HG03571 (cell line): ENCODE measurements at regions not wholly inside any gene's neighbourhood (a gene's known extent, or its start where the extent isn't known, plus 50 kb on each side); places are given as distances from the start of the nearest gene placed in this dataset.
"Not testable (repeated sequence)": the region's sequence is repeated elsewhere in the genome, so short reads cannot be mapped to it uniquely, and the experiment has no call there.

Source experiments
- ATAC-seq: cut with Tn5 transposase; IDR thresholded peaks from one replicate; pipeline ENCODE4 v1.9.1; 2021; ENCODE audit not compliant: unreplicated experiment

- no peak for ATAC-seq
Measured at GRCh38 chr6:81909981-81910900, 157.8 kb upstream of the TENT5A start.

GRCh38 chr6:81909162-81909561 lies 156.7 kb upstream of the TENT5A start:
- no peak for ATAC-seq

GRCh38 chr6:81906709-81907204 lies 154.3 kb upstream of the TENT5A start:
- ATAC-seq: no peak

- ATAC-seq: no peak
Measured at GRCh38 chr6:81906041-81906440, 153.6 kb upstream of the TENT5A start.

- ATAC-seq: no peak
Measured at GRCh38 chr6:81901551-81901966, 149.1 kb upstream of the TENT5A start.

GRCh38 chr6:81900616-81901015 lies 148.1 kb upstream of the TENT5A start:
- no peak for ATAC-seq

GRCh38 chr6:81897793-81898192 lies 145.3 kb upstream of the TENT5A start:
- ATAC-seq: no peak

- ATAC-seq: no peak
Measured at GRCh38 chr6:81896525-81897503, 144.3 kb upstream of the TENT5A start.

- ATAC-seq: no peak
Measured at GRCh38 chr6:81895511-81896185, 143.2 kb upstream of the TENT5A start.

- no peak for ATAC-seq
Measured at GRCh38 chr6:81894788-81895271, 142.3 kb upstream of the TENT5A start.

GRCh38 chr6:81894306-81894705 lies 141.8 kb upstream of the TENT5A start:
- no peak for ATAC-seq

GRCh38 chr6:81892891-81893290 lies 140.4 kb upstream of the TENT5A start:
- no peak for ATAC-seq

- ATAC-seq: no peak
Measured at GRCh38 chr6:81891874-81892273, 139.4 kb upstream of the TENT5A start.

GRCh38 chr6:81890846-81891245 lies 138.4 kb upstream of the TENT5A start:
- ATAC-seq: no peak

GRCh38 chr6:81889377-81890053 lies 137.0 kb upstream of the TENT5A start:
- no peak for ATAC-seq

GRCh38 chr6:81886909-81887308 lies 134.4 kb upstream of the TENT5A start:
- not testable (repeated sequence) for ATAC-seq

- no peak for ATAC-seq
Measured at GRCh38 chr6:81886157-81886556, 133.7 kb upstream of the TENT5A start.

- no peak for ATAC-seq
Measured at GRCh38 chr6:81881660-81882059, 129.2 kb upstream of the TENT5A start.

- ATAC-seq: no peak
Measured at GRCh38 chr6:81878479-81878878, 126.0 kb upstream of the TENT5A start.

- ATAC-seq: no peak
Measured at GRCh38 chr6:81876971-81877370, 124.5 kb upstream of the TENT5A start.
